ENCODE measurements at regions not wholly inside any gene's neighbourhood (a gene's known extent, or its start where the extent isn't known, plus 50 kb on each side); places are given as distances from the start of the nearest gene placed in this dataset.
"Not testable (repeated sequence)": the region's sequence is repeated elsewhere in the genome, so short reads cannot be mapped to it uniquely, and the experiment has no call there.

DNA sequence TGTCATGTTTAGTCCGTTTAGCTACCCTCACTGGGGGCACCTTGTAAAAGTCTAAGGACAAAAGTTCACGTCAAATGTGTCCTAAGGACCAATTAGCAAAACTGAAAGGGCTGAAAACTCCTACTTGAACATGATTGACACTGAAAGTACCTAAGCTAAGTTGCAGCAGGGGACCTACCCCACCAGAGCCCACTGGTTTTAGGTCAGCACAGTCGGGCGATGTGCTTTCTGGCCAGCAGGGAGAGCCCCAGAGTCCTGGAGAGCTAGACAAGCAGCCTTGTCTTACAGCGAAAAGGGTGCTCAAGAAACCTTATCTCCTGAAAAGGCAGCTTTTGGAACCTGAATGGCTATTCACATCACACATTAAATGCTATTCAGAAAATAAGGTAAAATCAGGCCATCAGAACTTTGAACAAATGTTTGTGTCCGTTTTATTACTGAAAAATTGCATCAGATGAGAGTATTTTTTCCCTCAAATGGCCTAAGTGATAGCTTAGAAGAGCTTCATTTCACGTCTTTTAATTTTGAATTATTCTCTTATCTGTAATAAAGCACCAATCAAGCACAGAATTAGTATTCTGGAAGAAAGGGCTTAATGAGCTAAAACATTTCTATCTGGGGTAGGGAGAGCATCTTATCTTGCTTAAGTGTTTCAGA lies 52.2 kb upstream of the MKI67 start:
- DNase-seq (ENCODE audit: low spot score) = peak; percentile 51

DNA sequence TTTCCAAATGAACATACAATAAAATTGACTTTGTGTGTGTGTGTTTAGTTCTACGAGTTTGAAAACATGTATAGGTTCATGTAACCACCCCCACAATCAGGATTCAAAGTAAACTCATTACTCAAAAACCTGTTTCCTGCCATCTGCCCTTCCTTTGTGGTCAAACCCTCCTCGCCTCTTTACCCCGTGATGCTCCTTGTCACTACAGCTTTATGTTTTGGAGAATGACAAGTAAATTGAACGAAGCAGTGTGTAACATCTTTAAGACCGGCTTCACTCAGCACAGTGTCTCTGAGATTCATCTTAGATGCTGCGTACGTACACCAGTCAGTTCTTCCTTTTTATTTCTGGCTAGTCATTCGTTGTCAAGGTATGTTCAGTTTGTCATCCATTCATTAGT lies 54.6 kb upstream of the MKI67 start:
- no peak for DNase-seq (ENCODE audit: low spot score)

DNA sequence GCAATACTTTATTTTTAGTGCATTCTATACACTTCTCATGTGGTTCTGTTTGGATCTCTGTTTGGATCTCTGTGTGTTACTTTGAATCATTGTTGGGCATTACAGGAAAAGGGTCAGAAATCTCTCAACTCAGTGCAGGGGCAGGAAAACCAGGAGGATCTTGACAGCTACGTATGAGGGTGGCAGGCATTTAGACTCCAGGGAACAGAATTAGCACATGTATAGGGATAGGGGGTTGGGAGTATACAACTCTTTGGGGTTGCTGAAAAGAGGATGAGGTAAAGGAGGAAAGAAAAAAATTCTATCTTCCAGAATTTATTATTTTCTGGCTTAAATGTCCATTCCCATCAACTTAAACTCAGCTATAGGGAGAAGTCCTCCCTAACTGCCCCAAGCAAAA lies 59.4 kb upstream of the MKI67 start:
- DNase-seq (ENCODE audit: low spot score) = no peak

DNA sequence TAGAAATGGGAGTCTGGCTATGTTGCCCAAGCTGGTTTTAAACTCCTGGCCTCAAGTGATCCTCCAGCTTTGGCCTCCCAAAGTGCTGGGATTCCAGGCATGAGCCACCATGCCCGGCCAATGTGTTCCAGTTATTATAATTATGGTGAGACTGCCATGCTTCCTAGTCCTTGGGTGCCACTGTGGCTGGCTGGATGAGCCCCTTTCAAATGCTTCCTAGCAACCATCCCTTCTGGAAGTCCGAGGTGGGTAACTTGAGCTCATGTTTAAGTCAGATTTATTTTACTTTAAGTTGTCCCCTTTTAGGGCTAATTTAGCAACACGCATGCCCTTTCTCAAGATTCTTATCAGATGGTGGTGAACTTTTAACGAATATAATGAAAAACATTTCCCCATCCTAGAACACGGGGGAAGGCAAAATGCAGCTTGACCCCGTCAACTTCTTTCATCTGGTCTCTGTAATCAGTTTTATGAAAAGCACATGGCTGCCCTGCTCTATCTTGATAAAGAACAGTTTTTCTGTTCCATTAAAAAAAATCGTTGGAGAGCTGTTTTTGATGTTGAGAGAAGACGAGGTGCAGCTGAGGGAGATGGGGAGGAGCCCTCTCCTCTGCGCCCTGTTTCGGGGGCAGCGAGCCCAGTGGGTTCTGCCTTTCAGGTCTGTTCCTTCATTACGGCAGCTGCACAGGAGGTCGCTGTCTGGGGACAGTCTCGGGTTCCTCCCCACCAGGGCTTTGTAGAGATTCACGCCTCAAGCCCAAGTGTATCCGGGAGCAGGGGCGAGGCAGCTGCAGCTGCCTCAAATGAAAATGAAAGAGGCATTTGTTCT lies 61.0 kb upstream of the MKI67 start:
- no peak for DNase-seq (ENCODE audit: low spot score)

DNA sequence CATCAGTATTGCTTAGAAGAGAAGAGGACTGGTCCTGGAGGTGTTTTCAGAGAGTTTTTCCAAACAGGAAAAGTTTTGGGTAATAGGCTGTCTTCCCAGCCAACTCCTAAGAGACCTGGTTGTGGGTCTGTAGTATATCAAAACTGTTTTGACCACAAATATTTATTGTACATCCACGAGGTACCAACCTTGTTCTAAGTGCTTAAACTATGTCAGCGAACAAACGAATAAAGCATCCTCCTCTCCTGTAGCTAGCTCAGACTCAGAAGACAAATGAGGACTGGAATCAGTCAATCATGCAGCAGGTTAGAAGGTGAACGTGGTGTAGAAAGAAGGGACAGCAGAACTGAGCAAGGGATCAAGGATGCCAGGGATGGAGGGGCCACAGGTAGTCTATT lies 61.6 kb upstream of the MKI67 start:
- no peak for DNase-seq (ENCODE audit: low spot score)

DNA sequence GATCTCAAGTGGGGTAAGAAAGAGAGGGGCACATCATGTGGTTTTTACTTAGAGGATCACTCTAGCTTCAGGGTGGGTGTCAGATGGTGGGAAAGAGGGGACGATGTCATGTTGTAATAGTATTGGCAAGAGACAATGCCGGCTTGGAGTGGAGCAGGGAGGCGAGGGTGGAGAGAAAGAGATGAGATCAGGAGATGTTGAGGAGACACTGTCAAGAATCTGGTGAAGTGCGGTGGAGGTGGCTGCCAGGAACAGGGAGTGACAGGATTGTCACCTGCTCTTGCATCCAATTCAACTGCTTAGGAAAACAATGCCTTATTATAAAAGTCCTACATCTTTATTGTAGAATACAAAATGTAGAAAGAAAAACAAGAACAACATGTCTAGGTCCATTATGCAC lies 63.0 kb upstream of the MKI67 start:
- no peak for DNase-seq (ENCODE audit: low spot score)

DNA sequence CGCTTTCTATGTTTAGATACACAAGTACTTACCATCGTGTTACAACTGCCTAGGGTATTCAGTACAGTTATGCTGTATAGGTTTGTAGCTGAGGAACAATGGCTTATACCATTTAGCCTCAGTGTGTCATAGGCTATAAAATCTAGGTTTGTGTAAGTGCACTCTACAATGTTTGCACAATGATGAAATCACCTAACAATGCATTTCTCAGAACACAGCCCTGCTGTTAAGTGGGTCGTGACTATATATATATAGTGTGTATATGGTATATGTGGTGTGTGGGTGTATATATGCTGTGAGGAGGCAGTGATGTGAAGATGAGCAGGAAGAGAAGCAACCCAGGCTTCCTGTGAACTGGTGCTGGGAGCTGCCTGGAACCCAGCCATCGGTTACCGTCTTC lies 65.6 kb upstream of the MKI67 start:
- no peak for DNase-seq (ENCODE audit: low spot score)

DNA sequence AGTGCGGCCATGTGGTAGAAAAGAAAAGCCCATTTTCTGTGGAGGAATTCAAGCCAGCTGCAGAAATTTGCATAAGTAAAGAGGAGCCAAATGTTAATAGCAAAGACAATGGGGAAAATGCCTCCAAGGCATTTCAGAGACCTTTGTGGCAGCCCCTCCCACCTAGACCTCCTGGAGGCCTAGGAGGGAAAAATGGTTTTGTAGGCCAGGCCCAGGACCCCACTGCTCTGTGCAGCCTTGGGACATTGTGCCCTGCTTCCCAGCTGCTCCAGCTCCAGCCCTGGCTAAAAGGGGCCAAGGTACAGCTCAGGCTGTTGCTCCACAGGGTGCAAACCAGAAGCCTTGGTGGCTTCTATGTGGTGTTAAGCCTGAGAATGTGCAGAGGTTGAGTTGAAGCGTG lies 75.6 kb upstream of the MKI67 start:
- not testable (repeated sequence) for DNase-seq (ENCODE audit: low spot score)

DNA sequence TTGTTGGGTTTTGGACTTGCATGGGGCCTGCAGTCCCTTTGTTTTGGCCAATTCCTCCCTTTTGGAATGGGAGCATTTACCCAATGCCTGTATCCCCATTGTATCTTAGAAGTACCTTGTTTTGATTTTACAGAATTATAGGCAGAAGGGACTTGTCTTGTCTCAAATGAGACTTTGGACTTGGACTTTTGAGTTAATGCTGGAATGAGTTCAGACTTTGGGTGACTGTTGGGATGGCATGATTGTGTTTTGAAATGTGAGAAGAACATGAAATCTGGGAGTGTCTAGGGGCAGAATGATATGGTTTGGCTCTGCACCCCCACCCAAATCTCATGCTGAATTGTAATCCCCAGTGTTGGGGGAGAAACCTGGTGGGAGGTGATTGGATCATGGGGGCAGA lies 76.8 kb upstream of the MKI67 start:
- DNase-seq (ENCODE audit: low spot score) = no peak

DNA sequence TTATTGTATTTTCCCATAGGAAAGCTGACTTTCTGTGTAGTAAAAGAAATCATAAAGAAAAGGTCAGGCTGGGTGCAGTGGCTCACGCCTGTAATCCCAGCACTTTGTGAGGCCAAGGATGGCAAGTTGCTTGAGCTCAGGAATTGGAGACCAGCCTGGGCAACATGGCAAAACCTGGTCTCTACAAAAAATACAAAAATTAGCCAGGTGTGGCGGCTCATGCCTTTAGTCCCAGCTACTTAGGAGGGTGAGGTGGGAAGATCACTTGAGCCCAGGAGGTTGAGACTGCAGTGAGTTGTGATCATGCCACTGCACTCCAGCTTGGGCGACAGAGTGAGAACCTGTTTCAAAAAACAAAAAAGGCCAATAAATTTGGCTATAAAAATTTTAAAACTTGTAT lies 79.4 kb upstream of the MKI67 start:
- not testable (repeated sequence) for DNase-seq (ENCODE audit: low spot score)

DNA sequence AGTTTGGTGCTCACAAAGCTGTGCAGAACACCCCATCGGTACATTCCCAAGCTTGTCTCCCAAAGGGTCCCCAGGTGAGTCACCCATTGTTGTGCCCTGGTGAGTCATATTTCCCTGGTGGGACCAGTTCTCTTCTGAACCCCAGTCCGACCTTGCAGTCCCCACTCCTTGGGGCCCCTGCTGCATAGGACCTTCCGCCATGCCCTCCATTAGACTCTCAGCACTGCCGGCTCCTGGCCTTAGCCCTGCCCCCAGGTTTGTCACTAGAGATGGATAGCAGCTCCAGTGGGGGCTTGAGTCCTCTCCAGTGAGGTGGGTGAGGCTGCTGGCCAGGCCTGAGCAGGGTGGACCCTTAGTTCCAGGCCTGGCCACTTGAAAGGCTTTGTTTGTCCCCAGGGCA lies 80.5 kb upstream of the MKI67 start:
- no peak for DNase-seq (ENCODE audit: low spot score)

DNA sequence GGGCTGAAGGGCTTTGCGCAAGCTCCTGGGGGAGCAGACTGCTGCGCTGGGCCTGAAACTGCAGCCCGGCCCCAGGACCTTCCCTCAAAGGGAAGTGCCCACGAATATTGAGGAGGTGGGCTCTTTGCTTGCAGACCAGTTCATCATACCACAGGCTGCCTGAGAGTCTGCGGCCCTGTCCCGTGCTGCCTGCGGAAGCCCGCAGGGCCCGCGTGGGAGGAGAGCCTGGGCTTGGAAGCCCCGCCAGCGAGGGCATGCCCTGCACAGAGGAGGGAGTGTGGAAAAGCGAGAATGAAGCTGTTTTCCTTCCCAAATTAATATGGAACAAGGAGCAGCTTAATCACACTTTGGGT lies 83.6 kb upstream of the MKI67 start:
- no peak for DNase-seq (ENCODE audit: low spot score)

DNA sequence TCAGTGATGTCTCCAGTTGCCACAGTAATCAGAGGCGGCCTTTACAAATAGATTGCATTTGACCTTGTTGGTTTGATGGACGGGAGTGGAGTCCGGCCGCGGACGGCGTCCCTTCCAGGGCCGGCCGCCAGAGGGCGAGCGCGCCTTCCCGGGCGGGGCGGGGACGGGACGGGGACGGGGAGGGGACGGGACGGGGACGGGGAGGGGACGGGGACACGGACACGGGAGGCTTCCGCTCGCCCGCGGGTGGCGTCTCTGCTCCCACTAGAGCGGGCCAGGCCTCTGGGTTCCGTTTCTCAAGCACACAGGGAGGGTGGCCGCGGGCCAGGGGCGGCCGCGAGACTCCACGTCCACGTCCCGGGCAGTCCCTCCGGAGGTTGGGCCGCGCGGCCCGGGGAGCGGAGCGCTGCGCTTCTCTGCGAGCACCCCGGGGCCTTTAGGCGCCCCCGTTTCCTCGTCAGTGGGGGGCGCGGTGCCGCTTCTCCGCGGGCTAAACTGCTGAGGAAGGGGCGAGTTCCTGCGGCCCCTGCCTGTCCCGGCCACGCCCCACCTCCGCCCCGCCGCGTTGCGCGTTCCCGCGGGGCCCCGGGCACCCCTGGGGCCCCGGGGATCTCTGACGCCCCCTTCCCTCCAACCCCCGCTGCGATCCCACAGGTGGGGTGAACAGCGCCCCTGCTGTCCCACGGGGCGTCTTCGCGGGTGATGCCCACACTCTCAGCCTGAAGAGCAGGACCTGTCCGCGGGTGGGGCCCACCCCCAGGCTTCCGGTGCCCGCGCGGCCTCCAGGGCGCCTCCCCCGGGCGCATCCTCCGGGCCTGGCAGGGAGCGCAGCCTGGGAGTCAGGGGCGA lies 84.2 kb upstream of the MKI67 start:
- peak; percentile 80 for DNase-seq (ENCODE audit: low spot score)

DNA sequence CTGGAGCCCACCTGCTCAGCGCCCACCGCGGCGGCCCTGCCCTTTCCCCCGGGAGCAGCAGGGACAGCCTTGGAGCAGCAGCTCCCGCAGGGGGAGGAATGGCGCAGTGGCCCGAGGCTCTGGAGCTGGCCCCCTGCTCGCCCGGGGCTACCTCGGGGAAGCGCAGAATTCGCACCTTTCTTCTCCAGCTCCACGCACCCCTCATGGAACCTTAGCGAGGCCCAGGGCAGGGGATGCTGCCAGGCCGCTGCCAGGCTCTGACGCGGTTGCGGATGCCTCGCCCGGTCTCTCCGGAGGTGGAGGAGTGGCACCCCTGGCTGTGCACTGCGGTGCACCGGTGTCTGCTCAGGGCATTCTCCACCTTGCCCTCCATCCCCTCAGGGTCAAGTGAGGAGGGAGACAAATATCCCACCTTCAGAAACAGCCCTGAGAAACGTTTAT lies 84.9 kb upstream of the MKI67 start:
- DNase-seq (ENCODE audit: low spot score) = no peak

DNA sequence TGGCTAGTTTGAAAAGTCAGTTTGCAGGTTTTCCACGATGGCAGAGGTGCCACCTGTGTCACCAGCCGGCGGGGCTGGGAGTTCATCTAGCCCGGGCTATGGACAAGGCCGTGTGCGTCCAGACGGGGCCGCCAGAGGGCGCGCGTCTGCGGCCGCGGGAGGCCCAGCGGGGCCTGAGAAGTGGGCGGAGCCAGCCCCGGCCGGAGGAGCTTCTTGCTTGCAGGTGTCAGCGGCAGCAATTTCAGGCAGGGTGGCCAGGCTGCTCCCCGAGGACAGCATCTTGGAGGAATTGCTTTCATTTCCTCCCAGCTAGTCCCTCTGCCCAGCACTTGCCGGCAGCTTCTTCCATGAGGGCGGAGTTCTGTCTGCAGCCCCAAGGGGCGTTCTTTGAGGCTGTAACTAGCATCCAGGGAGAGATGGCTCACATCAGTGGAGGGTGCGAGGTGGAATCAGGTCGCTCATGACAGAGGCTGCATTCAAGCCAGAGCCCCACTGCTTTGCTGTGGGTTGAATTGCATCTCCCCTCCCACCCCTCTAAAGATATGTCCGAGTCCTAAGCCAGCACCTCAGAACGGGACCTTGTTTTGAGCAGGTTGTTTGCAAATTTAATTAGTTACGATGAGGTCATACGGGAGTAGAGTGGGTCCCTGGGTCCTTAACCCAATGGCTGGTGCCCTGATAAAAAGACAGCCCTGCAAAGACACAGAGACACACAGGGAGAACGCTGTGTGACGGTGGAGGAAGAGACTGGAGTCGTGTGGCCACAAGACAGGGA lies 85.9 kb upstream of the MKI67 start:
- DNase-seq (ENCODE audit: low spot score) = peak; percentile 95

DNA sequence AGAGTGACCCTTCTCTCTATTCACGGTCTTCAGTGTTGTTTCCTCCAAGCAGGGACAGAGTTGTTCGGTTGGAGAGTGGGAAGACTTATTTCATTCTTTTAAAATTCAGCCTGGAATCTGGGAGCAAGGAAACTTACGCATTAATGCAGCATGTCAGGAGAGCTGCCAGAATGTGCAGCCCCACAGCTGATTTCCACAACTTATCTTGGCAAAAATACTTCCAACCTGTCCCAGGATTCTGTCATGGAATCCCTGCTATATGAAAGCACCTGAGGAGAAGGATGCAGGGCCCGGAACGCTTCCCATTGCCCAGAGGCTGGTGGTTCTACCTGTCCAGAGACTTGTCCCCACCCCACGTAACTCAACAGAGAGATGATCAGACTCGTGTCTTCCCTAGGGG lies 86.9 kb upstream of the MKI67 start:
- DNase-seq (ENCODE audit: low spot score) = no peak

DNA sequence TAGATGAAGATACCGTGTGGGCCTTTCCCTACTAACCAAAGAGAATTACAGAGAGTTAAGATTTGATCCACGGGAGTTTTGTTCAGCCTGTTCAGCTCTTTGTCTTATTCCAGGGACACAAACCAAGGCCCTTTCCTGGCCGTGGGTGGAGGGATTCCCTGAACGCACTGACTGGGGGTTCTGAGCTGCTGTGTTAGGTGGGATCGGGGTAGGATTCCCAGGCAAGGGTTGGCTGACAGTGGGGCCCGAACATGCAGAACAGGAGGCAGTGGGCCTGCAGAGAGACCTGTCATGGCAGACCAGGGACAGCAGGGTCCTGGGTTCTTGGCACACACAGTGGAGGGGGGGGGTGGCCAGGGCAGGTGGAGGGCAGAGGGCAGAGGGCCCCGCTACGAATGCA lies 89.5 kb upstream of the MKI67 start:
- DNase-seq (ENCODE audit: low spot score) = no peak

DNA sequence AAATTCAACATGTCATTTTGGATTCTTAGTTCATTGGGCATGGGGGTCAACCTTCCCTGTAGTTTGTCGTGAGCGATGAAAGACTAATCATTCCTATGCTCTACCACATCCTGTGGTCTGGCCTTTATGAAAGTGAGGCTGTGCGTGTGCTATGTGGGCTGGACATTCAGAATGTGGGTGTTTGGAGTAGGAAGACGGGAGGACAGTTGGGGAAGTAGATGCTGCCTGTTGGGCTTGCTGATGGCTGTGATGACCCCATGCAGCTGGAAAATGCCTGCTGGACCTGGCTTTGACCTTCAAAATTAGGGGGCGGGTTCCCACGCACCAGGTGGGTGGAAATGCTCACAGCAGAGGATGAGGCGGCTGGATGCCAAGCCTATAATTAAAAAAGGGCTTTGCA lies 90.9 kb upstream of the MKI67 start:
- DNase-seq (ENCODE audit: low spot score) = no peak

DNA sequence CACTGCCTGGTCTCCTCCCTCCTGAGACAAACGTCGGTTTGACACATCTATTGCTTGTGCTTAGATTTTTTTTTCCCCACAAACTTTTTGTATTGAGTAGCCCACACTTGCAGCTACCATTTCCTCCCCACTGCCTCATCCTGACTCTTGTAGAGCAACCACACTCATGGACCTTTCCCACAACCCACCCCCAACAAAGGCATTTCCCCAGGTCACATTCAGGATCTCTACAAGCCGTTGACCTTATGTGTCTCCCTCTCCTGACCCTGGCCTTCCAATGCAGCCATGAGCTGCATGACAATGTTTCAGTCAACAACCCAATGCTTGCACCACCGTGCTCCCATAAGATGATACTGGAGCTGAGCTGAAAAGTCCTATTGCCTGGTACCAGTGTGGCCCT lies 91.9 kb upstream of the MKI67 start:
- DNase-seq (ENCODE audit: low spot score) = no peak

DNA sequence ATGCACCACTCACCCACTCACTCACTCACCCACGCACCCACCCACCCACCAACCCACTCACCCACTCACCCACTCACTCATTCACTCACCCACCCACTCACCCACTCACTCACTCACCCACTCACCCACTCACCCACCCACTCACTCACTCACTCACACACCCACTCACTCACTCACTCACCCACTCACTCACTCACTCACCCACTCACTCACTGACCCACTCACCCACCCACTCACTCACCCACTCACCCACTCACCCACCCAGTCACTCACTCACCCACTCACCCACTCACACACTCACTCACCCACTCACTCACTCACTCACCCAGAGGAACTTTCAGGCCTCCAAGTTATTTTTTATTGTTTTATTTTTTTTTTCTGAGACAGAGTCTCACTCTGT lies 93.1 kb upstream of the MKI67 start:
- DNase-seq (ENCODE audit: low spot score) = no peak

DNA sequence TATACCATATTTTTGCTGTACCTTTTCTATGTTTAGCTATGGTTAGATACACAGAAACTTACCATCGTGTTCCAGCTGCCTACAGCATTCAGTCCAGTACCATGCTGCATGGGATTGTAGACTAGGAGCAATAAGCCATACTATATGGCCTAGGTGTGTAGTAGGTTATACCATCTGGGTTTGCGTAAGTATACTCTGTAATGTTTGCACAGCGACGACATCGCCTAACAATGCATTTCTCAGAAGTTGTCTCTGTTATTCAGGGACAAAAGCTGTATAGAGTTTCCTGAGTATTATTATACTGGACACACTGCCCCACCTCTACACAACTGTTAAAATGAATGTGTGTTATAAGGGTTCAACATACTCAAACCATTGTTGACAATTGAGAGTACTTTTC lies 93.8 kb upstream of the MKI67 start:
- no peak for DNase-seq (ENCODE audit: low spot score)

DNA sequence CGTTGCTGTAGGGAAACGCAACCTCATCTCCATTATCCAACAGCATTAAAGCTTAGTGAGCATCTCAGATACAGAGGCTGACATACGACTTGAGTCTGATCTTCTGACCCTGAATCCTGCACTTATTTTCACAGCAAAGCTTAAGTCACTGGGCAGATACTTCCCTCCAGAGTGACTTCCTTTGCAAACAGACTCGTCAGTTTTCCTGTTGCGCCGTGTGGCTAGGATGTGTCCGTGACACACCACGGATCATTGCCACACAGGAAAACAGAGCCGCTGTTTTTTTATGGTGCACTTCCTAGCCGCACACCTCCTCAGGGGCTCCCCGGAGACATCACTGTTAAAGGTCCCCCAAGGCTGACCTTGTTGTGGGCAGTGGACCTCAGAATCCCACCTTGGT lies 94.9 kb upstream of the MKI67 start:
- no peak for DNase-seq (ENCODE audit: low spot score)
